Activated CD4-positive, CD25-positive, alpha-beta regulatory T cell treated with anti-CD3 and anti-CD28 coated beads, Interleukin-2, amount 50 U/mL, for 16 hours (primary cell): ENCODE measurements at regions not wholly inside any gene's neighbourhood (a gene's known extent, or its start where the extent isn't known, plus 50 kb on each side); places are given as distances from the start of the nearest gene placed in this dataset.

Experiments
- DNase-seq: peaks from one replicate; pipeline ENCODE4 v3.0.0-alpha.2; 2020; ENCODE audit warnings: low read depth, low spot score

GRCh38 chr5:56482363-56482762, 249.2 kb upstream of the ANKRD55 start:
- DNase-seq: no peak

- DNase-seq: no peak
Measured at GRCh38 chr5:56481428-56482357, 248.6 kb upstream of the ANKRD55 start.

GRCh38 chr5:56480705-56481427, 247.7 kb upstream of the ANKRD55 start:
- DNase-seq: no peak

GRCh38 chr5:56480078-56480704, 247.1 kb upstream of the ANKRD55 start:
- no peak for DNase-seq

- no peak for DNase-seq
Measured at GRCh38 chr5:56479696-56480077, 246.6 kb upstream of the ANKRD55 start.

- DNase-seq: no peak
Measured at GRCh38 chr5:56479126-56479525, 246.0 kb upstream of the ANKRD55 start.

GRCh38 chr5:56478062-56478461, 244.9 kb upstream of the ANKRD55 start:
- no peak for DNase-seq

- no peak for DNase-seq
Measured at GRCh38 chr5:56476487-56476856, 243.3 kb upstream of the ANKRD55 start.

- no peak for DNase-seq
Measured at GRCh38 chr5:56475689-56476486, 242.8 kb upstream of the ANKRD55 start.

GRCh38 chr5:56471707-56472106, 238.6 kb upstream of the ANKRD55 start:
- DNase-seq: no peak

GRCh38 chr5:56470007-56470406, 236.9 kb upstream of the ANKRD55 start:
- DNase-seq: no peak

- no peak for DNase-seq
Measured at GRCh38 chr5:56468277-56468676, 235.1 kb upstream of the ANKRD55 start.

- DNase-seq: no peak
Measured at GRCh38 chr5:56467176-56467717, 234.1 kb upstream of the ANKRD55 start.

GRCh38 chr5:56466136-56466816, 233.1 kb upstream of the ANKRD55 start:
- no peak for DNase-seq

GRCh38 chr5:56465769-56466135, 232.6 kb upstream of the ANKRD55 start:
- DNase-seq: no peak

GRCh38 chr5:56464935-56465768, 232.0 kb upstream of the ANKRD55 start:
- DNase-seq: no peak

- DNase-seq: no peak
Measured at GRCh38 chr5:56463944-56464571, 230.9 kb upstream of the ANKRD55 start.

- DNase-seq: no peak
Measured at GRCh38 chr5:56461584-56461983, 228.5 kb upstream of the ANKRD55 start.

GRCh38 chr5:56460681-56461191, 227.6 kb upstream of the ANKRD55 start:
- DNase-seq: no peak
